Sigmoid colon (tissue), 6 donors: ENCODE measurements at regions not wholly inside any gene's neighbourhood (a gene's known extent, or its start where the extent isn't known, plus 50 kb on each side); places are given as distances from the start of the nearest gene placed in this dataset.

Experiments
- DNase-seq: peaks from one replicate; pipeline ENCODE4 v3.0.0-alpha.2; 2019
- H3K27ac ChIP-seq, 4 donors: fragments of 200-600 bp; sonication (generic); one replicate each; pipeline ENCODE4 v1.5.1; 2016 to 2019; ENCODE audit warnings: mild to moderate bottlenecking in 1 of 4
- H3K27me3 ChIP-seq, 3 donors: fragments of 200-600 bp; sonication (generic); one replicate each; pipeline ENCODE4 v1.5.1; 2019; ENCODE audit warnings: mild to moderate bottlenecking in 1 of 3
- H3K36me3 ChIP-seq, 4 donors: fragments of 200-600 bp; sonication (generic); one replicate each; pipeline ENCODE4 v1.5.1; 2016 to 2019
- H3K4me1 ChIP-seq, 4 donors: fragments of 200-600 bp; sonication (generic); one replicate each; pipeline ENCODE4 v1.5.1; 2017 to 2019
- H3K4me3 ChIP-seq, 4 donors: fragments of 200-600 bp; sonication (generic); one replicate each; pipeline ENCODE4 v1.5.1; 2017 to 2019; ENCODE audit warnings: mild to moderate bottlenecking in 2 of 4, moderate library complexity in 1 of 4
- H3K9me3 ChIP-seq, 4 donors: fragments of 200-600 bp in 3 of 4; sonication (generic) in 3 of 4; one replicate each; pipeline versions ENCODE4 v1.5.1 to v1.6.1; 2013 to 2019
- CTCF ChIP-seq, 4 experiments: fragments of 450-650 bp in 3 of 4; fragments of 200-600 bp in 1 of 4; IDR thresholded peaks; one replicate each; pipeline ENCODE4 v1.5.1; 2016 to 2019; ENCODE audit warnings: antibody characterized with exemption in 4 of 4, mild to moderate bottlenecking in 3 of 4, moderate library complexity in 2 of 4
- EP300 ChIP-seq, 4 donors: sonication (generic); formaldehyde crosslinking; IDR thresholded peaks; one replicate each; pipeline ENCODE4 v1.6.1; 2017; ENCODE audit warnings: antibody characterized with exemption in 4 of 4
- POLR2A ChIP-seq, 2 donors: fragments of 450-650 bp; IDR thresholded peaks; one replicate each; pipeline ENCODE4 v1.6.1; 2016; ENCODE audit warnings: antibody characterized with exemption in 2 of 2, mild to moderate bottlenecking in 2 of 2, moderate library complexity in 2 of 2
- POLR2AphosphoS5 ChIP-seq, 4 donors: sonication (generic); formaldehyde crosslinking; IDR thresholded peaks; one replicate each; pipeline ENCODE4 v1.6.1; 2017; ENCODE audit warnings: antibody characterized with exemption in 4 of 4
- WGBS, 2 donors: extraction: QIAGEN DNeasy Blood & Tissue Kit; methylation state at CpG; one replicate each; pipeline ENCODE4 v1.1.7; 2013; 5-methylcytosine and 5-hydroxymethylcytosine counted together
- intact Hi-C: fragments of 100-400 bp; cut with DNase I; formaldehyde crosslinking; loops from one replicate; pipeline ENCODE4 v1.15.1; 2023
- donor health status: healthy with polysubstance abuse.
- donor health status: healthy.

GRCh38 chr12:126191031-126191891 lies 1126.0 kb downstream of the AACS start:
- Histone ChIP-seq H3K4me1 (peaks cover 0 to 9% (median 7%) of the 10 kb centered on the region in 4 donors), H3K9me3 (peaks cover 0 to 4% (median 0%) of the 10 kb centered on the region in 4 donors), H3K27me3 (peaks cover 5 to 29% (median 9%) of the 10 kb centered on the region in 3 donors), H3K4me3 (peak overlapping the region in 2 of 4 donors; percentile 19 to 20), H3K27ac (no peak overlapping the region), H3K36me3 (no peaks in the 10 kb centered on the region)
- WGBS, 2 donors = 13 to 46% methylated on average over 62 of the region's 62 CpGs
- DNase-seq = no peak
- intact Hi-C loops = no loop called here
- TF ChIP-seq POLR2A (IDR thresholded peaks at IDR 0.05) (no peak), CTCF (IDR thresholded peaks at IDR 0.05) (no peak), POLR2AphosphoS5 (IDR thresholded peaks at IDR 0.05) (no peak), EP300 (IDR thresholded peaks at IDR 0.05) (no peak)

GRCh38 chr12:126191949-126192348 lies 1126.7 kb downstream of the AACS start:
- Histone ChIP-seq H3K9me3 (peaks cover 0 to 4% (median 0%) of the 10 kb centered on the region in 4 donors), H3K4me3 (no peak overlapping the region), H3K36me3 (no peaks in the 10 kb centered on the region), H3K4me1 (peaks cover 0 to 9% (median 7%) of the 10 kb centered on the region in 4 donors), H3K27me3 (peaks cover 5 to 29% (median 9%) of the 10 kb centered on the region in 3 donors), H3K27ac (no peak overlapping the region)
- no peak for TF ChIP-seq CTCF (IDR thresholded peaks at IDR 0.05)
- TF ChIP-seq POLR2AphosphoS5 (IDR thresholded peaks at IDR 0.05) = no peak
- no peak for TF ChIP-seq POLR2A (IDR thresholded peaks at IDR 0.05)
- no peak for TF ChIP-seq EP300 (IDR thresholded peaks at IDR 0.05)
- 84 to 88% methylated on average over 13 of the region's 13 CpGs for WGBS, 2 donors
- no peak for DNase-seq
- intact Hi-C loops = no loop called here

GRCh38 chr12:126193190-126193589 lies 1128.0 kb downstream of the AACS start:
- Histone ChIP-seq H3K27me3 (peaks cover 5 to 29% (median 9%) of the 10 kb centered on the region in 3 donors), H3K36me3 (no peaks in the 10 kb centered on the region), H3K4me3 (no peak overlapping the region), H3K4me1 (peaks cover 0 to 9% (median 7%) of the 10 kb centered on the region in 4 donors), H3K27ac (no peak overlapping the region), H3K9me3 (peaks cover 0 to 4% (median 0%) of the 10 kb centered on the region in 4 donors)
- TF ChIP-seq EP300 (IDR thresholded peaks at IDR 0.05) (no peak), POLR2A (IDR thresholded peaks at IDR 0.05) (no peak), CTCF (IDR thresholded peaks at IDR 0.05) (no peak), POLR2AphosphoS5 (IDR thresholded peaks at IDR 0.05) (no peak)
- 75 to 83% methylated on average over 1 of the region's 1 CpG for WGBS, 2 donors
- intact Hi-C loops = no loop called here
- DNase-seq = no peak

GRCh38 chr12:126196263-126196662 lies 1131.0 kb downstream of the AACS start:
- DNase-seq = no peak
- Histone ChIP-seq H3K9me3 (no peaks in the 10 kb centered on the region), H3K36me3 (no peaks in the 10 kb centered on the region), H3K27me3 (peaks cover 2 to 10% (median 2%) of the 10 kb centered on the region in 3 donors), H3K4me1 (peaks cover 0 to 2% (median 1%) of the 10 kb centered on the region in 4 donors), H3K4me3 (no peak overlapping the region), H3K27ac (no peak overlapping the region)
- WGBS, 2 donors = 91 to 98% methylated on average over 1 of the region's 1 CpG
- TF ChIP-seq POLR2A (IDR thresholded peaks at IDR 0.05) (no peak), EP300 (IDR thresholded peaks at IDR 0.05) (no peak), POLR2AphosphoS5 (IDR thresholded peaks at IDR 0.05) (no peak), CTCF (IDR thresholded peaks at IDR 0.05) (no peak)
- intact Hi-C loops = no loop called here
